GM18507 (cell line): ENCODE measurements at regions not wholly inside any gene's neighbourhood (a gene's known extent, or its start where the extent isn't known, plus 50 kb on each side); places are given as distances from the start of the nearest gene placed in this dataset.

Experiments used
- DNase-seq: peaks from one replicate; pipeline ENCODE4 v3.0.0; 2011; ENCODE audit warnings: low read depth; ENCODE audit not compliant: insufficient read length; ENCODE audit errors: extremely low spot score
- FAIRE-seq: peaks from 2 replicates; lab custom pipeline; 2011; peaks lifted over from hg19 to GRCh38; lab: Jason Lieb, UNC

DNA sequence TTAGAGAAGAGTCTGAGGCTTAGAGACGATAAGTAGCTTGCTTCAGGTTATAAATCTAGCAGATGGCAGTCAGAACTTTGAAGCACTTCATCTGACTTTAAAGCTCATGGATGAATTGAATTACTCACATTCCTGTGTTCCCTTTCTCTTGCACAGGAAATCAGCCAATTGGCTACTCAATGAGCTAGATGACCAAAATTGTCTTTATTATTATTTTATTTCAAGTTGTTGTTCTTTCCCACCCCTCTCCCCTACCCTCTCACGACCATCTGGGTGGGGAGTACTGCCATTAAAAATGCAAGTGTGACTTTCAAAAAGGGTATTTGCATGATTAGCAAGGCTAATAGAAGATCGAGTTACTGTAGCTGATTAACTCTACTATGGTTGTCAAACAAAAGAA lies 491.1 kb downstream of the NR4A2 start:
- FAIRE-seq (no peak), DNase-seq (no peak)

DNA sequence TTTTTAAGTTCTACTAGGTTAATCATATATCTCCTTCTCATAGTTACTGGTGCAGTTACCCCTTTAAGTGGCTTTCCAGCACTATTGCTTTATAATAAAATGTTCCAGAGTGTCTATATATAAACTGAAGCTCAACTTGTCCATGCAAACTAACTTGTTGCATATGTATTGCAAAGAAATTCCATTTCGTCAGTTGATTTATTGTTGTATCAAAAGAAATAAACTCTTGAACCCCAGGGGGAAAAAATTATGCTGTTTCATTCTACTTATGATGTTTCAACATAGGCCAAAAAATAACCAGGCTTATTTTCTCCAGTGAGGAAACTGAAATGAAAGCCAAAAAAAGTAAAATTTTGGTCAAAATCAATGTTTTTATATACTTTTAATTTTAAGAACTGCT lies 491.9 kb downstream of the NR4A2 start:
- no peak for FAIRE-seq
- no peak for DNase-seq

DNA sequence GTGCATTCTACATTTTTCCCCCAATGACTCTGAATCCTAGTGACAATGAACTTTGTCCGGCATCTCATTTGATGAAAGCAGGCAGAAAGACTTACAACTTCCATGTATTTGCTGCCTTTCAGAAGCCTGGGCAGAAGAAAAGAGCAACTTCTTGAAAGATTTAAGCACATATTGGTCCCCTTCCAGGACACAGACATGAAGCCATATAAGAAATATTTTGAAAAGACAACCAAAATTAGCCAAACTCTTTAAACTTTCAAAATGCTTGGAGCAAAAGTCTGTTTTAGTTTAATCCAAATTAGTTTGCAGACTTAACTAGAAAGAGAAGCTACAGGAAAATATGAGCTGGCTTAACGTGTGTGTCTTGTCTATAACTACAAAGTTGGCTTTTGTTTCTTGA lies 492.5 kb downstream of the NR4A2 start:
- DNase-seq: no peak
- no peak for FAIRE-seq

DNA sequence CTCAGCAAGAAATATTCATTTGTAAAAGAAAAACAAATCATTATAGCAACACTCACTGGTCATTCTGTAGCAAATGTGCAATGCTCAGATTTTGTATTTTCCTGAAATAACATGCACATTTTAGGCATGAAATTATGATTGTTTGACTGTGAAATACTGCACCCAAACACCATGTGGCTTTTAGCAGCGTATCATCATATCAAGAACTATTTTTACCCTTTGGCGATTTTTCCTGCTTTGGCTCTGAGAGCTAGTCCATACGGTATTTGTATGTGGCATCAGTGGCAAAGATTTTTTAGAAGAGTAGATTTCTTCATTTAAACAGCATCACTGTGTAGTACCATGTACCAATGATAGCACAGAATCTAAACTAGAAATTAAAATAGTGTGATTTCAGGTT lies 493.1 kb downstream of the NR4A2 start:
- FAIRE-seq (no peak), DNase-seq (no peak)

DNA sequence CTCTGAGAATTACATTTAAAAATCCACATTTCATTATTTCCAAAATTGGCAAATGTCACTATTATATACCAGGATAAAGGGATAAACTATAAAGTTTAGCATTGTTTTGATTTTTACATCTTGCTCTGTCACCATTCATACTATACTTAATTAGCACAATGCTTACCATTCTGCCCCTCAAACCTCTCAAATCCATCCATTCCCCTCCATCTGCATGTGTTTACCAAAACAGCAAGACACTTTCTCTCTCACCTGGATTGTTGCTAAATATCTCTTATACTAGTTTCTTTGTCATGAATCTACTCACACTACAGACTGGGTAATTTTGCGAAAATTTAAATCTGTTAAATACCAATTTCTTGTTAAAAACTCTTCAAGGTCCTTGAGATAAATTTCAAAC lies 496.1 kb downstream of the NR4A2 start:
- FAIRE-seq: no peak
- DNase-seq: no peak

DNA sequence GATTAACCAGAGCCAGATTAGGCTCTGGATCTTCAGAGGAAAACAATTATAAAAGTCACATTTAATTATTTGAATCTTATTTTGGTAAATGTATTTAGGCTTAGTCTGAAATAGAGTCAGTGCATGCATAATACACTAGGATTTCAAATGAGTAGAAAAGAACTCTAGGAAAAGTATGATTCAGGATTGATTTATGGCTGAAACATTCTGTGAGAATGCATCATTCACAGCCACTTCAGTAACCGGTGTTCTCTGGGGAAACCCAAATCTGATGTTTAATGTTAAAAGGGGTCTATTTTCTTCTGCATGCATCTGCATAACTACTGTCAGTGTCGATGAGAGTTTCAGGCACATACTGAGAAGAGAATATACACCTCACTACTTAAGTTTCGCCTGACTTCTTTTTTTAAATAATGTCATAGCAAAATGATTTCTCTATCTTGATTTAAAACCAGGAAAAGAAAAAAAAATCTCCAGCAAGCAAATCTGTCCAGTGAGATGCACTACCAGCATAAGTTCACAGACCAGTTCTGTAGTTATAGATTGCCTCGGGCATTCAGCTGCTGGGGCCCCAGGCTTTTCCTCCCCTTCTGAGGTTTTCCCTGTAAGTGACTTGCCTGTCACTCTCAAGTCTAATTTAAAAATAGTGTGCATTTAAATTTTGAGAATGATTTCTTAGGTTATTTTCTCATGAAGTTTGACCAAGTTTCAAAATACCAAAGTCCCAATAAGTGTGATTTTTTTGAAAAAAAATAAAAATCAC lies 501.5 kb downstream of the NR4A2 start:
- FAIRE-seq (no peak), DNase-seq (no peak)

DNA sequence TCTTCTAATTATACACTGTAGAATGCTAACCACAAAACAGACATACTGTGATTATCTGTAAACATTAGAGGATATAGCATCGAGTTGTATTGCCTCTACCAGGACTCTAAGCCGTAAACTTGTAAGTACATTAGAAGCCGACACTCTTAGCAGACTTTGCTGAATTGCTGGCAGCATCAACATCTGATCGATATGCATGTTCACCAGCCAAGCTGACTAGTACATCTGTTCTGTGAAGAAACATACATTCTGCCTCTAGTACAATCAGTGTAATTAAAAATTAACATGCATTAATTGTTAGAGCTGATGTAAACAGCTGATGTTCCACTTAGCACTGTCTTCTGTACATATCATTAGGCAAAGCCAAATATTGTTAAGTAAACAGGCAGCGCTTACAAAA lies 502.2 kb downstream of the NR4A2 start:
- DNase-seq (no peak), FAIRE-seq (no peak)

DNA sequence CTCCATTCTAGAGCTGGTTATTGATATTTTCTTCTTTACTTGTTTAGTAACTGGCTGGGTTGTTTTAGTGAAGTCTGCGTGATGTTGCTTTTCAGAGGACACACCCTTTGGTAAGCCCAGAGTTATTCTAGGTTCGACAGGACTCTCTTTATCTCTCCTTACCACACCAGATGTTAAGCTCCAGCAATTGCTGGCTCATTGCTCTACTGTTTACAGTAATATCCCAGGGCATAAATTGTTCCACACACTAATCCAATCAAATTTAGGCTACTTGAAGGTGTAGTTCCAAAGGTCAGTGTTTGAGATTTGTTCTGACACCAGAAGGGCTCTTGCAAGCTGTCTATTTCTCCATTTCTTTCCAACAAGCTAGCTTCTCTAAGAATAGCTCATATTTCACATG lies 506.6 kb downstream of the NR4A2 start:
- DNase-seq (no peak), FAIRE-seq (no peak)

DNA sequence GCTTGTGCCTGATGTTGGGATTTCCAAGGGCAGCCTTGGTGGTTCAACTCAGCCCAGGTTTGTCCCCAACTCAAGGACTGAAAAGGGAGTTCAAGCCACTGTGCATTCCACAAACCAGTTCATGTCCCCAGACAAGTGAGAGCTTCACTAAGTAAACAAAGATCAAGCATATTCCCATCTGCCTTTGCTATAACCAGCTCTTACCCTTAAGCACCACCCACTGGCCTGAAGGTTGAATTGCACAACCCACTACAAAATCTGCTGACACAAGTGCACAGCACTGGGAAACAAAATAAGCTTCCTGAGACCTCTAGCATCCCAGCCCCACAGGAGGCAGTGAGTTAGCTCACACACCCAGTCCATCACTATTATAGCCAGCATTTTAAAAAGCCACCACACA lies 516.7 kb downstream of the NR4A2 start:
- FAIRE-seq: peak; percentile 33

DNA sequence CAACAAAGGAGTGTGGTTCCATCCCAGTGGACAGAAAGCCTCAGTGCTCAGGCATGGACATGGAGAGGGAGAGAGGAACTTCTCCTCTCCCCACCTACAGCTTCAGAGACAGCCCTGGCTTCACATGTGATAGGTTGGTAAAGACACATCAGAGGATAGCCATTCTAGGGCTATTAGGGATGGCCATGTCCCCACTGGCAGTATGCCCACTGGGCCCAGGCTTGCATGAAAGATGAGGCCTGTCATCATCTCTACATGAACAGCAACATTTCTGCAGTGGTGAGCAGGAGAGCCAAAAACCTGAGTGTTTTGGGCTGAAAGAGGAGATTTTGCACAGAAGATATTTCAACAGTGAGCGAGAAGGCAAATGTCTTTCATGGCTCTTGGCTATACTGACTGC lies 517.2 kb downstream of the NR4A2 start:
- DNase-seq (no peak), FAIRE-seq (no peak)

More for the DNA sequence above, 516.7 kb downstream of the NR4A2 start:
- DNase-seq: peak; percentile 2

DNA sequence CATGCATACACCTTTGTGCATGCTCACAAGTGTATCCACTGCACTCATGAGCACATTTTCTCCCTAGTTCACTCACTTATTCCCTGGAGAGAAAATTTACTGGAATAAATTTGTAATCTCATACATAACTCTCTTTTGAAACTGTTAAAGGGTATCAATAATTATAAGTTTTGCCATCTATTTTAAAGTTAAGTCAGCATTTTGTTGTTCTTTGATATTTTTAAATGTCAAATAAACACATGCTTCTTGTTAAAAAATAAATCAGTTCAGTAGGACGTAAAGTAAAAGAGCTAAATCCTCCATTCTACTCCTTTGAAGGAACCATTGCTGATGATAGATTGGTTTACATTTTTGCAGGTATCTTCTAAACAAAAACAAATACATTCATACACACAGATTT lies 522.1 kb downstream of the NR4A2 start:
- DNase-seq (no peak), FAIRE-seq (no peak)

DNA sequence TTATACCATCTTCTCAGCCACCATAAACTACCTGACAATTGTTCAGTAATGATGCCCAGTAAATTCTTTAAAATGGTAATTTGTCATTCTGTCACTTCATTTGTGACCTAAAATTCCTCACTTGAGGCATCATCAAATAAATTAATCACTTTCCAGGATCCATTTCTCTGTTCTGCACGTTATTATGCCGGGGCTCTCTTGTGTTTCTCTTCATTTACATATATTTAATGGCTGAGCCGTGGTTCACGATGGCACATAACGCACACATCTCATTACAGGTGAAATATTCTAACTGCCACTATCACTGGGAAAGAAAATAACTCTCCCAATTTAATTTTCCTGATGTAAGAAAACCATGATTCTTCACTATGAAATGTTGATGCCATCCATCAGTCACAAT lies 529.6 kb downstream of the NR4A2 start:
- DNase-seq (no peak), FAIRE-seq (no peak)

DNA sequence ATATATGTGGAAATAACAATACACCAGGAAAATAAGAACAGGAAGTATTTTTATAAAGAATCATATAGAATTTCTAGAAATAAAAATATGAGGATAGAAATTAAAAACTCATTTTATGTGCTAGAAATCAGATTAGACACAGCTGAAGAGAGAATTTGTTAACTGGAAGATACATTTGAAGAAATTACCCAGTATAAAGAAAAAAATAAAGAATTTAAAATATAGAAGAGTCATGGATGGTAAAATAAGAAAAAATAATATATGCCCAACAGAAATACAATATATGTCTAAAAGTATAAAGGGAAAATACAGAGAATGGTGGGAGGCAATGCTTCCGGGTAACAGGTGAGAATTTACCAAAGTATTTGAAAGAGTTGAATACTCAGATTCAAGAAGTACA lies 539.9 kb downstream of the NR4A2 start:
- no peak for FAIRE-seq
- DNase-seq: no peak

DNA sequence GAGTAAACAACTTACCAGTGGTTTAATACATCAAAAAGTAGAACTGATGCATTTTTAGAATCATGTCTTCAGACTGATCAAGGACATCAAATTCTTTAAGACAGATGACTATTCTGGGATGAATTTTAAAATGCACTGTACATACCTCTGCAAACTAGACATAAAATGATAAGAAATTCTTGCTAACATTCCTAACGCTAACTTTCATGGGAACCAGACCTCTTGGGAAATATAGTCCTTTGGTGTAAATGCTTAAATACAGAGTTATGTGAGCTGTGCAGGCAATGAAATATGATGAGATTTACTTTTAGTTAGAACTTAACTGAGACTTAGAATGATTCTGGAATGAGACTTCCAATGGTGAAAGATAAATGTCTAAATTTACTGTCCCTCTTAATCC lies 562.0 kb downstream of the NR4A2 start:
- DNase-seq (no peak), FAIRE-seq (no peak)

DNA sequence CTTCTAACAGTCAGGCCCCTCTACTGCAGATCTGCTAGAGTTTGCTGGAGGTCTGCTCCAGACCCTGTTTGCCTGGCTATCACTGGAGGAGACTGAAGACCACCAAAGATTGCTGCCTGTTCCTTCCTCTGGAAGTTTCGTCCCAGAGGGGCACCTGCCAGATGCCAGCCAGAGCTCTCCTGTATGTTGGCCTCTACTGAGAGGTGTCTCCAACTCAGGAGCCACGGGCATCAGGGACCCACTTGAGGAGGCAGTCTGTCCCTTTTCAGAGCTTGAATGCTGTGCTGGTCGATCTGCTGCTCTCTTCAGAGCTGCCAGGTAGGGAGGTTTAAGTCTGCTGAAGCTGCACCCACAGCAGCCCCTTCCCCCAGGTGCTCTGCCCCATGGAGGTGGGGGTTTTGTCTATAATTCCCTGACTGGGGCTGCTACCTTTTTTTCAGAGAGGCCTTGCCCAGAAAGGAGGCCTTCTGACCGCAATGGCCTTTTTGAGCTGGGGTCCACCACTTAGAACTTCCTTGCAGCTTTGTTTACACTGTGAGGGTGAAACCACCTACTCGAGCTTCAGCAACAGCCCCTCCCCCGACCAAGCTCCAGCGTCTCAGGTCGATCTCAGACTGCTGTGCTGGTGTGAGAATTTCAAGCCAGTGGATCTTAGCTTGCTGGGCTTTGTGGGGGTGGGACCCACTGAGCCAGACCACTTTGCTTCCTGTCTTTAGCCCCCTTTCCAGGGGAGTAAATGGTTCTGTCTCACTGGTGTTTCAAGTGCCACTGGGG lies 566.0 kb downstream of the NR4A2 start:
- FAIRE-seq: no peak
- DNase-seq: no peak

DNA sequence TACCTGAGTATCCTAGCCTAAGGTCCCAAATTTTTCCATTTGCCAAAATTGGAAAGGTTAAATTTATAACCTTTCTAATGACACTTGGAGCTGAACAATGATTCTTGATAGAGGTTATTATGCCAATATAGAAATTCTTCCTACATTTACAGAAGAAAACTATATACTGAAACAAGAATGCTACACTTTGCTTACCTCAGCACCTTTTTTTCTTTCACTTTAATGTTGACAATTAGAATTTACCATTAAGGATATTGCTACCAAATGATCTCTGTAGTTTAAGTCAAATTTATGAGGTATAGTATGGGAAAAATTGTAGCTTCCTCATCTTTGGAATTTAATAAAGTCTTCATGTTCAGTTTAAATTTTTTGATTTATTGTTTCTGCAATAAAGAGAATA lies 577.0 kb downstream of the NR4A2 start:
- no peak for DNase-seq
- FAIRE-seq: no peak

DNA sequence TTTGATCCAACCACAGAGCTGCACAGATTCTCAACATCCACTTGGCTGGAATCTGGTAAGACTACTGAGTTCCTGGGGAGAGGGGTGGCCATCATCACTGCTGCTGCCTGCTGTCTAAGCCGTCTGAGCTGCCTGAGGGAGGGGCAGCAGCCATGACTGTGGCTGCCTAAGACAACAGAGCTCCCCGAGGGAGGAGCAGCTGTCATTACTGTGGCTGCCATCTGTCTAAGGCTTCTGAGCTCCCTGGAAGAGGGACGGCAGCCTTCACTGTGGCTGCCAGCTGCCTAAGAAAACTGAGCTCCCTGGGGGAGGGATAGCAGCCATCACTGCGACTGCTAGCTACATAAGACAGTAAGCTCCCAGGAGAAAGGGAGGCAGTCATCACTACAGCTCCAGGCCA lies 584.4 kb downstream of the NR4A2 start:
- no peak for FAIRE-seq
- no peak for DNase-seq

DNA sequence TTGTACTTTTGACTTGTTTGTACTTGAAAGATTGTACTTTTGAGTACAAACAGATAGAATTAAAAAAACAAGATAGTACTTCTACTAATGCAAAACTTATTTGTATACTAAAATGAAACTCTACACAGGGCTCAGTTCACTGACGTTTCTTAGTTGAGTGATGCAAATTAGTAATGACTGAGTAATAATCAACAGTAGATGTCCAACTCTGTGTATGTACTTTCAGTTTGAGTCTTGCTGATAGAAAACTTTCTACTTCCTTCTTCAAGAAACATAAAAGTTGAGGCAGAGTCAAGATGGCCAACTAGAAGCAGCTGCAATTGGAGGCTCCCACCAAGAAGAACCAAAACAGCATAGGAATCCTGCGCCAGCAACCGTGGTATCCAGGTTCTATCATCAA lies 585.0 kb downstream of the NR4A2 start:
- DNase-seq: no peak

DNA sequence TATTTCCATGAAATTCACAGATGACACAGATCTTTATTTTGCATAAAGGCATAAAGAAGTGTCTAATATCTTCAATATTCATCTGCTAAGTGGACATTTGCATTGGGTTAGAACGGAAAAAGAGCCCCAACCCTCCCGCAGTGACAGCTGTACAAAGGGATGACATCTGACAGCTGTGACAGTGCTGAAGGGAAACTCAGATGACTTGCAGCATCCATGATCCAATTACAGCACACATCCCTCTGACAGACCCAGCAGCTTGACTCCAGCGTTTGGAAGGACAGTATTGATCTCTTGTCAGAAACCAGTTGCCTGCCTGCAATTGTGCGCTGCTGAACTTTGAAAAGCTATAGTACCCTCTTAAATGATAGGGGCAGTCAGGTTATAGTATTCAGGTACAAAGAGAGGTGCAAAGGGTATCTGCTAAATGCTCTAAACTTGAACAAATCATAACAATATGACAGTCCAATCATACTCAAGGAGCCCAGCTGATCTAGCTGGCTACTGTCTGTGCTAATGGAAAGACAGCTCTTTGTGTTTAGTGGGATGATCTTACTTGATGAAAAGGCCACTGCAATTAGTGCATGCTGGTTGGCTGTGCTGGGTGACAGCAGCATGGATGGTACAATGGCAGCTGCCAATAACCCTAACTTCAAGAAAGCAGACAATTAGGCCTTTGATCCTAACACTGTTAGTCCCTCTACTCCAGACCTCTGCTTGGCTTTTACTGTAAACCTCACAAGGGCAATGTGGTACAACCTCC lies 599.2 kb downstream of the NR4A2 start:
- no peak for FAIRE-seq
- DNase-seq: no peak

More for the DNA sequence above, 585.0 kb downstream of the NR4A2 start:
- no peak for FAIRE-seq

DNA sequence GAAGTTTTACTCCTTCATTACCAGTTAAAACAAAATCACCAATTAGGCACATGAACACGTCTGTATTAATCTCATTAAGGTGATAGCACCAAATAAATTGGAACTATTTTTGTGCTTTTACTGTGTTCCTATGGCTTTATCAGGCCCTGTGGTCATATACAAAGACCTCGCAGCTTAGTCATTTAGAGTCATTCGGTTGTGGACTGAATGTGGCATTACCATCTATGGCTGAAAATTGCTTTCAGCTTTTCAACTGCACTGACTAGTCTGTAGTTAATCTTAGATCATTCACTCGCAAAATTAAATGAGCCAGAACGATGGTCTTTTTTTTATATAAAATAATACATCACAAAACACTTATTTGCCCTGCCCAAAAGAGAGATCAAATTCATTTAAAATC lies 601.7 kb downstream of the NR4A2 start:
- FAIRE-seq (no peak), DNase-seq (no peak)
